LoVo (cell line): ENCODE measurements at regions not wholly inside any gene's neighbourhood (a gene's known extent, or its start where the extent isn't known, plus 50 kb on each side); places are given as distances from the start of the nearest gene placed in this dataset.

Source experiments
- DNase-seq: peaks from one replicate; pipeline ENCODE4 v3.0.0-alpha.2; 2016; ENCODE audit warnings: low spot score

- DNase-seq: no peak
These were observed 279.0 kb downstream of the ARAP2 start for GRCh38 chr4:35965300-35965699.

DNA sequence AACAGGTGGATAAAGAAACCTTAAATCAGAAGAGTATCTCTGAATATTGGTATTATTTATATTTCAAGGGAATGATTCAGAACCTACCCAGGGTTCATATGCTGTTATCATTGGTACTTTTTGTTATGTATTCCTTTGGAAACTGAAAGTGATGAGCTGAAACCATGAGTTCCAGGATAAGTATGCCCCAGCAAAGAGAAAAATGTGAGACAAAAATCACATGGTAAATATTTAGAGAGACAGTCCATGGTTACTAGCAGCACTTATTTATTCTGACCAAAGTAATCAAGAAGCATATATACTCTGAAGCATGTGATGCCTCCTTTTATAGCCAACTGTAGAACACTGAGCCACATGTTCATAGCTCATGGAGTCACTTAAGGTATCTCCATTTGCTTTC lies 277.7 kb downstream of the ARAP2 start:
- DNase-seq: no peak

DNA sequence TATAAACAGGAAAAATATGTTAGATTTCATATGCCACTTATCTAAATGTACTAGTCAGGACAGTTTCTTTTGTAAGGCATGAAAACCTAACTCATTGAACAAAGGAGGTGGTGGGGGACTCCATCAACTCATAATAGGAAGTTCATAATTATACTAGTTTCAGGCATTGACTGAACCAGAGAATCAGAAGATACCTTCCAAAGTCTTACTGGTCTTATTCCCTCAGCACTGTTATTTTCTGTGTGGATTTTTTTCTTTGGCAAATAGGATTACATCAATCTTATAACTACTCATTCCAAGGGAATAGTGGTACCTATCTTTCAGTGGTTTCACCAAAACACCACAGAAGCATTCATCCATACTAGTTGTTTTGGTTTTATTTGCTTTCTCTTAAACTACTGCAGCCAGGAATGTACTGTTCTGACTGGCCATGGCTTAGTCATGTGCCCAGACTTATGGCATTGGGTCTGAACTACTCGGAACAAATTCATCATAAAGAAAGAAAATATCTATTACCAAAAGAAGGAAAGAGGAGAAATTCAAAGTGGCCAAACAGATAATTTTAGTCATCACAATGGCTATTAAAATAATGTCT lies 273.9 kb downstream of the ARAP2 start:
- no peak for DNase-seq

GRCh38 chr4:35972814-35973213 lies 271.5 kb downstream of the ARAP2 start:
- DNase-seq: no peak

- no peak for DNase-seq
These were observed 268.5 kb downstream of the ARAP2 start for GRCh38 chr4:35975617-35976355.

GRCh38 chr4:35978551-35978950 lies 265.8 kb downstream of the ARAP2 start:
- DNase-seq: no peak

DNA sequence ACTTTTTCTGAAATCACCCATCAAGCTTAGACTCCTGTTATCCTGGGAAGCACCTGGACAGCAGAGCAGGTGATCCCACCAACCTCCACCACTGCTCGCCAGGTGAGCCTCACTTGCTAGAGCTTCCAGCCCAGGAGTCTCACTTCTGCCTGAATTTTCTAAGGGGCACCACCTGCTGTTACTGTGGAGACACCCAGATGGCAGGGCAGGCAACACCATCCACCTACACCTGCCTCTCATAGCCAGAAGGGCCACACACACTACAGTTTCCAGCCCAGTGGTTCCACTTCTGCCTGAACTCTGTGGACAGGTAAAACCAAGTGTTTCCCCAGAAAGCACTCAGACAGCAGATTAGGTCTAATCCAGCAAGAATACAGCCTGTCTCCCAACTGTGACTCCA lies 262.0 kb downstream of the ARAP2 start:
- no peak for DNase-seq

GRCh38 chr4:35986537-35986936 lies 257.8 kb downstream of the ARAP2 start:
- no peak for DNase-seq

DNA sequence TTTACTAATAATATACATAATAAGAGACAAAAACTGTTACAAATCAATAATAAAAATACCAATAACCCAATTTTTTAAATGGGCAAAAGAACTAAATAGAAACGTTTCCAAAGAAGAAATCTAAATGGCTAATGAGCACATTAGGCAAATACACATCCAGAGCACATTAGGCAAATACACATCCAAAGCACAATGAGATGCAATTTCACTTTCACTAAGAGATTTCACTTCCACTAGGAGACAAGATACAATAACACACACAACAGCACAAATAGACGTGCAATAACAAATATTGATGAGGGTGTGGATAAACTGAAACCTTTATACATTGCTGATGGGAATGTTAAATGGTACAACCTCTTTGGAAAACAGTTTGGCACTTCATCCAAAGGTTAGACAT lies 250.7 kb downstream of the ARAP2 start:
- no peak for DNase-seq

GRCh38 chr4:36000941-36001557 lies 243.3 kb downstream of the ARAP2 start:
- no peak for DNase-seq

DNA sequence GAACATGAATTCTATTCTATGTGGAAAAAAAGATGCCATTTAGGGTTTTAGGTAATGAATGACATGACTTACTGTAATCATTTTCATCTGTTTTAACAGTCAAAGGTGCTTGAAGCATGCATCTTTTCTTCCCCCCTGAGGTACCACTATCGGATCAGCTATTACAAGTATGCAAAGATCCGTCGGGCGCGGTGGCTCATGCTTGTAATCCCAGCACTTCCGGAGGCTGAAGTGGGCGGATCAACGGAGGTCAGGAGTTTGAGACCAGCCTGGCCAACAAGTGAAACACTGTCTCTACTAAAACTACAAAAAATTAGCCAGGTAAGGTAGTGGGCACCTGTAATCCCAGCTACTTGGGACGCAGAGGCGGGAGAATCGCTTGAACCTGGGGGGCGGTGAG lies 241.3 kb downstream of the ARAP2 start:
- no peak for DNase-seq

GRCh38 chr4:36004204-36004851 lies 240.0 kb downstream of the ARAP2 start:
- DNase-seq: no peak

GRCh38 chr4:36006226-36006625 lies 238.1 kb downstream of the ARAP2 start:
- DNase-seq: peak; percentile 74

GRCh38 chr4:36010397-36010929 lies 233.9 kb downstream of the ARAP2 start:
- DNase-seq: no peak

DNA sequence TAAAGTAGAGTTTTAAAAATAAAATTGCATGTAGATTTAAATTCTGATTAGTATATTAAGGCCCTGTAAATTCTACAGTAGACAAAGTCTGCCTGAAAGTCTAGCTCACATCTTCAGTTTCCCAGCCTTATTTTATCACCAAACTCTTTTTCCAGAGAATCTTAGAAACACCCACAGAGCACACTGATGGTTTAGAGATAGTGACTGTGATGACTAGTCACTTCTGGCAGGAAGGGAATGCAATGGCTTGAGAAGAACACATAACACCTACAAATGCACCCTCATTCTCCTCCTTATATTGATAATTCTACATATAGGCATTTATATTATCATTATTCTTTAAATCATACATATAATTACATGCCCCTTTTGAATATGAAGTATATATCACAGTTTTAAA lies 232.9 kb downstream of the ARAP2 start:
- no peak for DNase-seq

GRCh38 chr4:36012503-36012902 lies 231.8 kb downstream of the ARAP2 start:
- DNase-seq: no peak

DNA sequence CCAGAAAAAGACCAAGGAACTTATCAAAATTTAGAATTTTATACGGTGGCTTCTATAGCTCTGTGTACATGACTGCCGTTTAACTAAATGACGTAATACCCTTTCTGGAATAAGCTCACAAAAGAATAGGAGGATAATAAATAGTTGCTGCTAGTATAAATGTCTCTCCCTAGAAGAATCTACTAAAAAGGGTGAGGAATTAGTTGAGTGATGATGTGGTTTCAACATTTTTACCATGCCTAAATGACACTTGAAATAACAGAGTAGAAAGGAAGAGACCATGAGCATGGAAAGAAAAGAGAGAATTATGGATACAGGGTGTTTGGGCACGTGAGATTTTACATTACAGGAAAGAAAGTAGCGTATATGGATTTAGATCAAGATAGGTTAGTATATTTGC lies 231.1 kb downstream of the ARAP2 start:
- no peak for DNase-seq
